GM21723 (cell line): ENCODE measurements at regions not wholly inside any gene's neighbourhood (a gene's known extent, or its start where the extent isn't known, plus 50 kb on each side); places are given as distances from the start of the nearest gene placed in this dataset.

Source experiments
- ATAC-seq: cut with Tn5 transposase; IDR thresholded peaks from one replicate; pipeline ENCODE4 v1.9.1; 2021; ENCODE audit warnings: mild to moderate bottlenecking, moderate library complexity; ENCODE audit not compliant: unreplicated experiment

- no peak for ATAC-seq
Measured at GRCh38 chr5:100479079-100479688, 56.0 kb upstream of the FAM174A start.

DNA sequence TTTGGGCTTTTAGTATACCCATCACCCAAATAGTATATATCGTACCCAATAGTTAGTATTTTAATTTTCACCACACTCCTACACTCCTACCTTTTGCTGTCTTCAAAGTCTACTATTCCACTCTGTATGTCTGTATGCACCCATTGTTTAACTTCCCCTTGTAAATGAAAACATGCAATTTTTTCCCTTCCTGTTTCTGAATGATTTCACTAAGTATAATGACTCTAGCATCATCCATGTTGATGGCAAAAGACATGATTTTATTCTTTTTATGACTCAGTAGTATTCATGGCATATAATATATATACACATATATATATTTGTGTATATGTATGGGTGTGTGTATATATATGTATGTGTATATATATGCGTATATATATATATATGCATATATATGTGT is 63.1 kb upstream of the FAM174A start:
- ATAC-seq: no peak

GRCh38 chr5:100469767-100470166 is 65.4 kb upstream of the FAM174A start:
- peak; percentile 79 for ATAC-seq

GRCh38 chr5:100464418-100464817 is 70.8 kb upstream of the FAM174A start:
- ATAC-seq: no peak

DNA sequence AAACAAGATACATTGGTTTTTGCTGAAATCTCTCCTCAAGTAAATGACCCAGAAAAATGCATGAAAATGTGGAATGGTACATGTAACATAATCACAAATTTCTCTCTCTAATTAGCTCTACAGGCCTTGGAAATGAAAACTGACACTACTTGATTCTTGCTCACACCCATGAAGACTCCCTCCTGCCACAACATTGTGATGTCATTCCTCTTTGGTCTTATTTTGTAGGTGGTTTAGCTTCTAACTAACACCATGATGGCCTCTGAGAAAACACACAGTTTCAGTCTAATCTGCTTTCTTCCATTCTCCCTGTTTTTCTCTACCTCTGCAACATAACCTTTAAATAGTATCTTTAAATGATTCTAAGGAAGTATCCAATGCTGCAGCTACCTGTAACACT is 78.6 kb upstream of the FAM174A start:
- no peak for ATAC-seq

DNA sequence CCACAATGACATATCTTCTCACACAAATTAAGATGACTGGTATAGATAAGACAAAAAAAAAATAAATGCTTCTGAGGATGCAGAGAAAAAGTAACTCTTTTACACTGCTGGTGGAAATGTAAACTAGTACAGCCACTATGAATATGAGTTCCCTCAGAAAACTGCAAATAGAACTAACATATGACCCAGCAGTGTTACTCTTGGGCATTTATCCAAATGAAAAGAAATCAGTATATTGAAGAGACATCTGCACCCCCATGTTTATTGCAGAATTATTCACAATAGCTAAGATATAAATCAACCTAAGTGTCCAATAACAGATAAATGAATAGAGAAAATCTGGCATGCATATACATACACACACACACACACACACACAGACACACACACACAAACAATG is 83.0 kb upstream of the FAM174A start:
- no peak for ATAC-seq

DNA sequence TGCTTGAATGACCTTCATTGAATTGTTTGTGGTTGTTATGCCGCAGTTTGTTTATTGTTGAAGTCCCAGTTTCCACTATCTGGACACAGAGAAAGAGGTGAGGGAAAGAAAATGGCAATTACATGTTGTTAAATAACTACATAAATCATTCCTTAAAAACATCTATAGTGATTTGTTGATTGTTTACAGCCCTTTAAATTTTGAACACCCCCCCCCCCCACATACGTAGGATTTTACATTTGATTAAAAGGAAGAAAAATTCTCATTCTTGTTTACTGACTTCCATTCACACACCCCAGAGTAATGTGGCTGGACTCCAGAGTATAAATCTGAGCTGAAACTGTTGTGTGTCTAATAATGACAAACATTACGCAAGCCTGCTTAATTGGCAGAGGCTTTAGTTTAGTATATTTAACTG is 87.1 kb upstream of the FAM174A start:
- ATAC-seq: no peak

DNA sequence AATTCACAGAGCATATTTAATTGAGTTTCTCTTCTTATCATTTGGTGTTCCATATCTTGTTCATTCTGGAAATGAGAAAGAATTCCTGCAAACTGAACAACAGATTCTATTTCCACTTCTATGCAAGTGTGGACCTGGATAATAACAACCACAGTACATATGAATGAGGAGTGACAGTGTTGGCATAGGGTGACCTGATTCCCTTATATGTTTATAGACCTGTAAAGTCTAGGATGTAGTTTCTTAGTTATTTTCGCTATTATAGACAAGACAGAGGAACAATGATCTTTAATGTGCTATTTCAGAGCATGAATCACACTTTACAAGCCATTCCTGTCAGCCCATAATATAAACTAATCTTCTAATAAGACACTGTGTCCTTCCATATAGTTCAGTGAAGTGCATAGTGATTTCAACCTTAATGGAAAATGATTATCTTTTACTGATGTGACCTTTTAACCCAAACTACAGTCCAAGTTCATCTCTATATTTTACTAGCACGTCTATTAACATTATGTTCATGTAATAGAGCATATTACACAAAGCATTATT is 88.2 kb upstream of the FAM174A start:
- ATAC-seq: no peak

- ATAC-seq: no peak
Measured at GRCh38 chr5:100444961-100445360, 90.2 kb upstream of the FAM174A start.

DNA sequence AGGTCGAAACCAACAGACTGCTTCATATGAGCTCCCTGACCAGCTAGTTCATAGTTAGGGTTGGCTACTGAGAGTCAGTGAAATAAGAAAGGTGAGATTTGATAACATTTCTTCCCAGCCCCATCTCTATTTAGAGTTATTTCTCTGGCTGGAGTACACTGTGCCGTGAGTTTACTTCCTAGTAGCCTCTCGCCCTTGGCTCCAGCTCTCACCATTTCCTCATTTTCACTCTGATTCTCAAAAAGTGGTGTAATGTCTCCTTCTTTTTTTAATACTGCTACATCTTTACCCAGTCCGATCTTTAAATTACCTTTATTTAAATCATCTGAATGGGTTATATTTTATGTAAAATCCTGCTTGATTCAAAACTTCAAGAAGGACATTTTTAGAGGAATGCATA is 100.4 kb upstream of the FAM174A start:
- ATAC-seq: no peak

- no peak for ATAC-seq
Measured at GRCh38 chr5:100432741-100433140, 102.4 kb upstream of the FAM174A start.

GRCh38 chr5:100430268-100431195 is 104.6 kb upstream of the FAM174A start:
- peak; percentile 86 for ATAC-seq

DNA sequence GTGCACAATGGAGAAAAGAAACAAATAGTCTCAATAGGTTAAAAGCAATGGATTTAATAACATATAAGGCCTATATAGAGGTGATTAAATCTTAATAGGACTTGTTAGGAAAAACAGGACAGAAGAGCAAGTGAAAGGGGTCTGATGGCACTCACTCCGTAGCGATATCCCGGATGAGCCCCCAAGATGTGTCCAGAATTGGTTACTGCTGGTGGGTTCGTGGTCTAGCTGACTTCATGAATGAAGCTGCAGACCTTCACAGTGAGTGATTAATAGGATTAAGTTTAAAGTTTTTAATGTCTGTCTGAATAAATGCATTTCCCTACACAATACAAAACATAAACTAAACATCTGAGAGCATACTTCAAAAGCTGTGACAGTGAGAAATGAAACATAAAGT is 110.4 kb upstream of the FAM174A start:
- ATAC-seq: no peak

GRCh38 chr5:100424017-100424416 is 111.2 kb upstream of the FAM174A start:
- no peak for ATAC-seq

- no peak for ATAC-seq
Measured at GRCh38 chr5:100423330-100423729, 111.8 kb upstream of the FAM174A start.

- ATAC-seq: no peak
Measured at GRCh38 chr5:100421360-100421759, 113.8 kb upstream of the FAM174A start.

DNA sequence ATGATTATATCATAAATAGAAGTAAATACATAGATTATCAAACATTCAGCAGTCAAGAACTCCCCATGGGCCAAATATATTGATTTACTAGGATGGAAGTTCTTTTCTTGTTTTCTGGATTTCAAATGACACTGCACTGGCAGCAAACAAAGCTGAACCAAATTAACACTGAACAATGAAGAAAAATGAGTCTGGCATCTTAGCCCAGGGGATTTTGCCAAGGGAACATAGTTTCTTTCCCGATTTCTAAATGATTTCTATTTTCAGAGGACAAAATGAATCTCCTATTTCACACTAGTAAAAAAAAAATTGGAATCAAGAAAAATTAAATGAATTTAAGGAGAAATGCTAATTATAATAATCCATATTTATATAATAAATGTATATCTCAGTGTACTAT is 116.9 kb upstream of the FAM174A start:
- ATAC-seq: no peak

- no peak for ATAC-seq
Measured at GRCh38 chr5:100409660-100410151, 125.5 kb upstream of the FAM174A start.

DNA sequence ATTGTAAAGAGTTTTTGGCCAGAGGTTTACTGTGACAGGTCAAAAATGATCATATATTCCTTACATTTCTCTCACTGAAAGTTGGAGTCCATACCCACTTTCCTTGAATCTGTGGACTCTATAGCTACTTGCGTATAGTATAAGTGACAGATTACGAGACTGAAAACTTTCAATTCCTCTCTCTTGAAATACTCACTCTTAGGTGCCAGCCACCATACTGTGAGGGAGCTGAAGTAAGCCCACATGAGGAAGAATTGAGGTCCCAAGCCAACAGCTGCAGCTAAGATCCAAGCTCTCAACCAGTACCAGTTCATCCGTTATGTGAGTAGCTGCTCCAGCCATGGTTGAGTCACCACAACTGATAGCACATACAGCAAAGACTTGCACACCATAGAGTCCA is 128.1 kb upstream of the FAM174A start:
- ATAC-seq: no peak

DNA sequence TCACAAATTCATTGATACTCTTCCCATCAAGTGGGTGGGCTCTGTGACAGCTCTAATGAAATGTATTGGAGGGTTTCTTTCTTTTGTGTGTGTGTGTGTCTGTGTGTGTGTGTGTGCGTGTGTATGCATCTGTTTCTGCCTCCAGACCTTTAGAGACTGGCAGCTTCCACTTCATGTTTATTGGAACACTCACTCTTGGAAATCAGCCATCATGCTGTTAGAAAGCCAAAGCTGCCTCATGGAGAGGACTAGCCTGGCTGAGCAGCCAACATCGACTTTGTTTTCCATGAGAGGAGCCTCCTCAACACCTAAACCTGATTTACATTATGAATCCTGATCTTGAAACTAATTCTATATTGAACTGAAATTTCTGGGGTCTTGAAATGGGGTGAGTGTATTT is 128.5 kb upstream of the FAM174A start:
- no peak for ATAC-seq

DNA sequence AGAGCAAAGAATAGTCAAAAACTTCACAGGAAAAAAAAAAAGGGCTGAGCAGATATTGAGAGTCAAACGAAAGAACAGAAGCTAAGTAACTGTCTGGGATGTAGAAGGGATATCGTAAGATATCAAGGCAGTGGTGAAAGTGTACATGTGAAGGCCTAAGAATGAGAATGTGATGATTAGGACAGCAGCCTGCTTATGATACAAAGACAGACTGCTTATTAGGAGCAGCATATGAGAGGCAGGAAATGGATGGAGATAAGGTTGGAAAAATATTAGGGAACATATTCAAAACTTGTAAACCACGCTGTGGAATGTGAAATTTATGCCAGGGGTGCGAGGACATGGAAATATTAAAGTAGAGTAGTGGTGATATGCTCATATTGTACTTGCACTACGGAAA is 133.1 kb upstream of the FAM174A start:
- no peak for ATAC-seq

GRCh38 chr5:100401149-100401548 is 134.0 kb upstream of the FAM174A start:
- no peak for ATAC-seq
